BE2C (cell line): ENCODE measurements at regions not wholly inside any gene's neighbourhood (a gene's known extent, or its start where the extent isn't known, plus 50 kb on each side); places are given as distances from the start of the nearest gene placed in this dataset.

Experiments
- DNase-seq: peaks from one replicate; pipeline ENCODE4 v3.0.0-alpha.2; 2020
- H3K27me3 ChIP-seq: fragments of 250-450 bp; sonication (Bioruptor Pico); 2 replicates; pipeline ENCODE4 v1.5.1; 2020; ENCODE audit warnings: mild to moderate bottlenecking
- H3K36me3 ChIP-seq: fragments of 250-450 bp; sonication (Bioruptor Pico); 2 replicates; pipeline ENCODE4 v1.5.1; 2020; ENCODE audit warnings: mild to moderate bottlenecking
- H3K4me1 ChIP-seq: fragments of 250-450 bp; sonication (Bioruptor Pico); 2 replicates; pipeline ENCODE4 v1.5.1; 2020
- H3K4me3 ChIP-seq: 2 replicates; pipeline ENCODE4 v1.5.1; 2011; ENCODE audit warnings: low read depth, low read length
- H3K9me3 ChIP-seq: fragments of 250-450 bp; sonication (Bioruptor Pico); 2 replicates; pipeline ENCODE4 v1.5.1; 2020
- TF ChIP-seq, protein P1 (sequence below): IDR thresholded peaks from 2 replicates; pipeline ENCODE4 v1.5.1; 2012; ENCODE audit warnings: mild to moderate bottlenecking, low read depth, low read length

DNA sequence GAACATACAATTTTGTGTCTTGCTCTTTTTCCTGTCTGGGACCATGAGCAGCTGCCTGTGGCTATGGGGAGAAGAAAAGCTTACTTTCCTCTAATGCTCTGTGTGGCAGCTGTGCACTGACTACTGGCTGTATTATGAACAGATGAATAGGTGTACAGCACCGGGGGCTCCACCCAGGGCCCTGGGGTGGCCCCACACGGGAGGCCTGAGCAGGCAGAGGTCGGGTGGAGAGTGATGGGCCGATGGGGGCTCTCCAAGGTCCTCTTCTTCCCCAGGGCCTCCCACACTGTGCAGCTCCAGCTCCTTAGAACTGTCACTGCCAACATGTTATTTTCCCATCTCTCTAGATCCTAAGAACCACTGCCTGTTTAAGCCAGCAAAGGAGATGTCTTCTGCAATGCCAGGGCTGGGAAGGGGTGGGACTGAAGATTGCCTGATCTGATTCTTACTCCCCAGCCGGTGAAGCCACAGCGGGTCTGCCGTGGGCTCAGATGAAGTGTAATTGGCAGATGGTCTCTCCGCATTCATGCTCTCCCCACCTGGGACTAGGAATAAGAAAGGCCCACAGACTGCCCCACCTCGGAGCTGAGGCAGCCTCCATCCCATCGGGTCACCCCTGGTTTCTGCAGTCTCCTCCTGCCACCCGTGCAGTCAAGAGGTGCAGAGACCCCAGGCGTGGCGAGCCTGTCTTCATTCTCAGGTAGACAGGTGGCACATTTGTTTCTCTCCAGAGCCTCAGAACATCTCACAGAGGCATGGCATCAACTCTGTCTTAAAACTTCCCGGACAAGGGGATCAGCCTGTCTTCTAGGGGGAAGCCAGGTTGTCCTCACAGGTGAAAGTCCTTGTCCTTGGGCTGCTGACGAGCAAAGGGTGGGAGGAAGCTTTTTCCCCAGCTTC, 186.5 kb upstream of the GALNT2 start:
- no peaks in the 10 kb centered on the region for H3K27me3 ChIP-seq
- H3K36me3 ChIP-seq, result no peaks in the 10 kb centered on the region
- no peak for DNase-seq
- peaks cover 9% of the 10 kb centered on the region for H3K4me1 ChIP-seq
- H3K9me3 ChIP-seq, result no peaks in the 10 kb centered on the region
- no peak overlapping the region for H3K4me3 ChIP-seq
- TF ChIP-seq, protein P1, sequence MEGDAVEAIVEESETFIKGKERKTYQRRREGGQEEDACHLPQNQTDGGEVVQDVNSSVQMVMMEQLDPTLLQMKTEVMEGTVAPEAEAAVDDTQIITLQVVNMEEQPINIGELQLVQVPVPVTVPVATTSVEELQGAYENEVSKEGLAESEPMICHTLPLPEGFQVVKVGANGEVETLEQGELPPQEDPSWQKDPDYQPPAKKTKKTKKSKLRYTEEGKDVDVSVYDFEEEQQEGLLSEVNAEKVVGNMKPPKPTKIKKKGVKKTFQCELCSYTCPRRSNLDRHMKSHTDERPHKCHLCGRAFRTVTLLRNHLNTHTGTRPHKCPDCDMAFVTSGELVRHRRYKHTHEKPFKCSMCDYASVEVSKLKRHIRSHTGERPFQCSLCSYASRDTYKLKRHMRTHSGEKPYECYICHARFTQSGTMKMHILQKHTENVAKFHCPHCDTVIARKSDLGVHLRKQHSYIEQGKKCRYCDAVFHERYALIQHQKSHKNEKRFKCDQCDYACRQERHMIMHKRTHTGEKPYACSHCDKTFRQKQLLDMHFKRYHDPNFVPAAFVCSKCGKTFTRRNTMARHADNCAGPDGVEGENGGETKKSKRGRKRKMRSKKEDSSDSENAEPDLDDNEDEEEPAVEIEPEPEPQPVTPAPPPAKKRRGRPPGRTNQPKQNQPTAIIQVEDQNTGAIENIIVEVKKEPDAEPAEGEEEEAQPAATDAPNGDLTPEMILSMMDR, result no peak

DNA sequence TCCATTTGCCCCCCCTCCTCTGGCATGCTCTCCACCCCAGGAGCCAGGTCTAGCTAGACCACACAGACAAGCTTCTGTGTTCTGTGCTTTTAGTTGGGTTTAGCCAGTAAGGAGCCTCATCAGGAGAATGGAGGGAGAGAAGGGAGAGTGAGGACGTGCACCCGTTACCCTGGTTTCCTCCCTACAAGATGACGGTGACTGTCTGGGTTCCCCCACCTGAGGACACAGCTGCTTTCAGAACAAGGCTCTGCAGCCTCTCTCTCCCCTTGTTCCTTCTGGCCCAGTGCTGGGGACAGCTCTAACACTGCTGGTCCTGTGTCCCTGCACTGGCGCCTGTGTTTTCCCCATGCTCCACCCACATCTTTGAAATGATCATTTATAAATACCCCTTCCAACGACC, 184.4 kb upstream of the GALNT2 start:
- Histone ChIP-seq H3K36me3 (no peaks in the 10 kb centered on the region), H3K4me1 (peaks cover 16% of the 10 kb centered on the region), H3K27me3 (no peaks in the 10 kb centered on the region), H3K4me3 (no peak overlapping the region), H3K9me3 (no peaks in the 10 kb centered on the region)
- TF ChIP-seq, protein P1, result no peak
- DNase-seq, result no peak

DNA sequence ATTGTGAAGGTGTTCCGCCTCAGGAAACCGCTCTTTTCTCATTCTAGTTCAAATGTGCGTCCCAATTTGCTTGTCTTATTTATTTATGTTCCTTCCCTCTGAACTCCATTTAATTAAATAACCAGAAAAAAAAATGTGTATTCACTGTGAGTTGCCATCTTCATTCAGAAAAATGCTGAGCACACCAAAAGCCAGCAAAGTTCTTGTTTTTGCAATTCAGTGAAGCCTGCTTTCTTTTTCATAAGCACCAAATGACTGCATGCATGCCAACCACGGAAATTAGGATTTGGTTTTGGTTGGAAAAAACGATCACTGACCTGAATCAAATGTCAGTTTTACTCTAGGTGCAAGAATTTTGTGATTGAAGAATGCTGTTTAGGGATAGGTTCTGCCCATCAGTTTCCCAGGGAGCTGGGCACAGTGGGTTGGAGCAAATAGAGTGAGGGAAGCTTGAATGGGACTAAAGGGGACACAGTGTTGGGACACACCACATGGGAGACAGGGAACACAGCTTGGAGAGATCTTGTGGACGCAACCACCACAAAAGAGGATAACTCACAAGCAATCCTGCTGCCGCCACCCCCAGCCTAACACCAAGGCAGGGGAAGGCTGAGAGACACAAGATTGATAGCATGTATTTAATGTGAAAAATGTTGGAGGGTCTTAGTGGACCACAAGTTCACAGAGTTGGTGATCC, 183.4 kb upstream of the GALNT2 start:
- DNase-seq, result no peak
- Histone ChIP-seq H3K27me3 (no peaks in the 10 kb centered on the region), H3K9me3 (no peaks in the 10 kb centered on the region), H3K4me3 (no peak overlapping the region), H3K4me1 (peaks cover 23% of the 10 kb centered on the region), H3K36me3 (no peaks in the 10 kb centered on the region)
- TF ChIP-seq, protein P1, result no peak

DNA sequence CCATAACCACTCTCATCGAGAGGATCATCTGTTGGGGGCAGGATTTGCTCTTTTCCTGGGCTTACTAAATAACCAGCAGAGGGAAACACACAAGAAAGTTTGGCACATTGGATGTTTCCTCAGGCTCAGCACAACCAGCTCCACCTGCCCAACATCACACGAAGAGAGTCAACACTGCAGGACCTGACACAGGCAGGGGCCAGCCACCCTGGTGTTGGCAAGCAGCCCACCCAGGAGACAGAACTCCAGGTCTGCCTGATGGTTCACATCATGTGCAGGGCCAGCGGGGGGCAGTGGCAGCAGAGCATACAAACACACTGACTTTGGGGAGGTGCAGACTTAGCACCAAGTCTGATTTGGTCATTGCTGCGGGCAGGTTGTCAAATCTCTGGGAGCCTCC, 182.3 kb upstream of the GALNT2 start:
- no peaks in the 10 kb centered on the region for H3K36me3 ChIP-seq
- no peaks in the 10 kb centered on the region for H3K27me3 ChIP-seq
- no peak overlapping the region for H3K4me3 ChIP-seq
- TF ChIP-seq, protein P1, result peak; percentile 46
- peak; percentile 84 for DNase-seq
- no peaks in the 10 kb centered on the region for H3K9me3 ChIP-seq
- peaks cover 27% of the 10 kb centered on the region for H3K4me1 ChIP-seq

DNA sequence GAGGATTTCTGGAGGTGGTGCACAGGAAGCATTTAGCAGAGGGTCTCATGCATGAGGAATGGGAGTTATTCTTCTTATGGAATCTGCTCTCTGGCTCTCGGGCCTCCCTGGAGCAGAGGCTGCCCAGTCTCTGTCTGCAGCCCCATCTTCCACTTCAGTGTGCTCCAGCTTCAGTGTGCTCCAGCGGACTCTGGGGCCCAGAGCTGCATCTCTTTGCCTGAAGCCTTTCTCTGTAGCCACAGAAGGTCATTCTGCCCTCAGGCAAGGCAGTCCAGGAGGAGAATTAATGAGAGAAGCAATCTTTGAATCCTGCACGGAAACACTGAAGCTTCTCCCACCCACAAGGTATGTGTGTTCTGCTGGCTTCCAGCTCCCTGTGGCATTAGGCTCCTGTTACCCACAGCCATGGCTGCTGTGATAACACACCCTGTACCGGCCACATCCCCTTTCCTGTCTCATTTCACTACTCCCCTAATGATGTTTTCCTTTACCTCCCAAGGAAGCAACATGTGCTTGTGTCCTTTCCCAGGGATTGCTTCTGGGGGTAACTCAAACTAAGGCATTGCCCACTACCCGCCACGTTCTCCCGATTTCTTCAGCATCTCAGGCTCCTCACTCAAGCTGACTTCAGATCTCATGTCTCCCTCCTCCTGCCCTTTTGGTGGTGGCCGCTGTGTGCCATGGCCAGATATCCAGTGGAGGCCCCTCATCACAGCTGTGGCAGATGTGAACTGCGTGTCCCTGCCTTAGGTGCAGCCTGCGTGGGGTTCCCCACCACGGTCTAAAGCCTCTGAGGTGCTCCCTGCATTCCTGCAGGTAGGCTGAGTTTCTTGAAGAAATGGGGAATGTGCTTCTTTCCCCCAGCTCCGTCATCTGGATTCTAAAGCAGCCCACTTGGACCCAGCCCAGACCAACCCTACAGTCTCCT, 181.2 kb upstream of the GALNT2 start:
- Histone ChIP-seq H3K4me1 (peaks cover 27% of the 10 kb centered on the region), H3K27me3 (no peaks in the 10 kb centered on the region), H3K36me3 (no peaks in the 10 kb centered on the region), H3K4me3 (no peak overlapping the region), H3K9me3 (no peaks in the 10 kb centered on the region)
- peak; percentile 27 for DNase-seq
- TF ChIP-seq, protein P1, result no peak
